Cardiac muscle cell (in vitro differentiated cells and primary cell): ENCODE measurements at regions not wholly inside any gene's neighbourhood (a gene's known extent, or its start where the extent isn't known, plus 50 kb on each side); places are given as distances from the start of the nearest gene placed in this dataset.
A peak's percentile ranks its signal among the peaks of the same experiment; 100 is the strongest.

Source experiments
- DNase-seq, 2 donors: peaks; one replicate each; pipeline versions ENCODE4 v3.0.0 to v3.0.0-alpha.2; 2010 to 2017; ENCODE audit warnings: low read depth in 1 of 2, low spot score in 1 of 2
- H3K27ac ChIP-seq: fragments of 200-600 bp; sonication (generic); 2 replicates; pipeline ENCODE4 v1.5.1; 2016
- H3K27me3 ChIP-seq: fragments of 200-600 bp; sonication (generic); 2 replicates; pipeline ENCODE4 v1.6.0; 2016; ENCODE audit warnings: control low read depth
- H3K36me3 ChIP-seq: fragments of 200-600 bp; sonication (generic); 2 replicates; pipeline ENCODE4 v1.5.1; 2016; ENCODE audit warnings: control low read depth
- H3K4me1 ChIP-seq: fragments of 200-600 bp; sonication (generic); 2 replicates; pipeline ENCODE4 v1.8.1; 2017; ENCODE audit warnings: low read depth, mild to moderate bottlenecking, mixed run types
- H3K4me3 ChIP-seq: fragments of 200-600 bp; sonication (generic); 2 replicates; pipeline ENCODE4 v1.5.1; 2016; ENCODE audit warnings: mild to moderate bottlenecking
- H3K9me3 ChIP-seq: fragments of 200-600 bp; sonication (generic); 2 replicates; pipeline ENCODE4 v1.5.1; 2017; ENCODE audit warnings: low read depth, mild to moderate bottlenecking, control low read depth
- CTCF ChIP-seq: IDR thresholded peaks from 2 replicates; pipeline ENCODE4 v1.5.1; 2012; ENCODE audit warnings: low read depth, mild to moderate bottlenecking, low read length

- no peak for DNase-seq
- Histone ChIP-seq H3K9me3 (no peaks in the 10 kb centered on the region), H3K27me3 (peaks cover 41% of the 10 kb centered on the region), H3K36me3 (no peaks in the 10 kb centered on the region), H3K27ac (no peak overlapping the region), H3K4me1 (peaks cover 11% of the 10 kb centered on the region), H3K4me3 (no peak overlapping the region)
- TF ChIP-seq CTCF = no peak
These were observed 50.2 kb upstream of the LRP8 start for GRCh38 chr1:53378061-53378460.

- no peak for TF ChIP-seq CTCF
- Histone ChIP-seq H3K36me3 (no peaks in the 10 kb centered on the region), H3K4me3 (no peak overlapping the region), H3K9me3 (no peaks in the 10 kb centered on the region), H3K4me1 (peaks cover 11% of the 10 kb centered on the region), H3K27ac (no peak overlapping the region), H3K27me3 (peaks cover 39% of the 10 kb centered on the region)
- no peak for DNase-seq
These were observed 51.2 kb upstream of the LRP8 start for GRCh38 chr1:53378932-53379661.

- no peaks in the 10 kb centered on the region for H3K9me3 ChIP-seq
- no peak overlapping the region for H3K4me3 ChIP-seq
- no peak for TF ChIP-seq CTCF
- DNase-seq = peak in 1 of 2 donors; percentile 34
- peaks cover 11% of the 10 kb centered on the region for H3K4me1 ChIP-seq
- no peaks in the 10 kb centered on the region for H3K36me3 ChIP-seq
- H3K27me3 ChIP-seq = peaks cover 41% of the 10 kb centered on the region
- H3K27ac ChIP-seq = no peak overlapping the region
These were observed 51.8 kb upstream of the LRP8 start for GRCh38 chr1:53379662-53380002.

- no peaks in the 10 kb centered on the region for H3K36me3 ChIP-seq
- H3K4me1 ChIP-seq = peaks cover 11% of the 10 kb centered on the region
- H3K27ac ChIP-seq = no peak overlapping the region
- H3K4me3 ChIP-seq = no peak overlapping the region
- peaks cover 43% of the 10 kb centered on the region for H3K27me3 ChIP-seq
- no peaks in the 10 kb centered on the region for H3K9me3 ChIP-seq
- no peak for TF ChIP-seq CTCF
- DNase-seq = peak in 1 of 2 donors; percentile 27
These were observed 52.4 kb upstream of the LRP8 start for GRCh38 chr1:53380296-53380695.

- Histone ChIP-seq H3K36me3 (no peaks in the 10 kb centered on the region), H3K9me3 (no peaks in the 10 kb centered on the region), H3K4me3 (no peak overlapping the region), H3K4me1 (peaks cover 11% of the 10 kb centered on the region), H3K27ac (no peak overlapping the region), H3K27me3 (peaks cover 31% of the 10 kb centered on the region)
- peak in 1 of 2 donors; percentile 22 for DNase-seq
- TF ChIP-seq CTCF = no peak
These were observed 54.0 kb upstream of the LRP8 start for GRCh38 chr1:53381790-53382401.
